Epithelial cell of esophagus (primary cell): ENCODE measurements at regions not wholly inside any gene's neighbourhood (a gene's known extent, or its start where the extent isn't known, plus 50 kb on each side); places are given as distances from the start of the nearest gene placed in this dataset.
"Not testable (repeated sequence)": the region's sequence is repeated elsewhere in the genome, so short reads cannot be mapped to it uniquely, and the experiment has no call there.

Experiments used
- DNase-seq: peaks from one replicate; pipeline ENCODE4 v3.0.0; 2010; ENCODE audit warnings: low read depth
- H3K4me3 ChIP-seq: 2 replicates; pipeline ENCODE4 v1.5.1; 2011; ENCODE audit warnings: mild to moderate bottlenecking, low read length, control low read depth
- CTCF ChIP-seq: IDR thresholded peaks from 2 replicates; pipeline ENCODE4 v1.5.1; 2011; ENCODE audit warnings: low read depth, mild to moderate bottlenecking, low read length, control low read depth, inconsistent platforms; ENCODE audit not compliant: insufficient read depth; ENCODE audit errors: missing control alignments

DNA sequence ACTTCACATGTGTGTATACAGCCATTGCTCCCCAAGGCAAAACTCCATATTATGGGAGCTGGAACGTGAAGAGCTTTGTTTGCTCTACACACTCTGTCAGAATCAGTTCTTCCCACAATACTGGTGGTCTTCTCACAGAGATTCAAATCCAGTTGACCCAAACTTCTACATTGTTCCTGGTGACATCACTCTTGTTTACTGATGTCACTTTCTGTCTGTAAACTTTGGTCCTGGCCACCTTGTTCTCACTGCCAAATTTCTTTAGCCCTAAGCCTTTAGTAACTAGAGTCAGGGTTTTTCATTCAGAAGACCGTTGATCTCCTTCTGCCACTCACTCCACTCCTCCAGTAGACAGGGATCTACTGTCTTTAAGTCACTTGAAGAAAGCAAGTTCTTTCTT, 386.0 kb upstream of the ZEB2 start:
- DNase-seq, result no peak
- no peak overlapping the region for H3K4me3 ChIP-seq
- TF ChIP-seq CTCF, result no peak

DNA sequence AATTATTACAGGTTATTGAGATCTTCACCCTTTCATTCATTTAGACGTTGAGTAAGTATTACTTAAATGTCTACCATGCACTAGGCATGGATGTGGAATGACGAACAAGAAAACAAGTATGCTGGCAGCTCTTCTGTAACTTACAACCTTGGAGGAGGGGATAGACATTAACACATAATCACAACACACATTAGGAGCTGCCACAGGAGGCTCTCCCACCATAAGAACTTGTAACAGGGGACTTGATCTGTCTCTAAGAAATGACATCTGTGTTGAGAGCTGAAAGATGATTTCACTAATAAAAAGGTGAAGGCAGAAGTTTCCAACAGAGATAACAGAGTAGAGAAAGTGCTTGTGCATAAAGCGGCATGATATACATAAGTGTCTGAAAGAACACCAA, 384.7 kb upstream of the ZEB2 start:
- DNase-seq, result no peak
- no peak overlapping the region for H3K4me3 ChIP-seq
- no peak for TF ChIP-seq CTCF

- not testable (repeated sequence) for DNase-seq
Observed at GRCh38 chr2:144903045-144903444, 383.1 kb upstream of the ZEB2 start.

GRCh38 chr2:144901386-144901785, 381.5 kb upstream of the ZEB2 start:
- not testable (repeated sequence) for H3K4me3 ChIP-seq, DNase-seq

More at GRCh38 chr2:144903045-144903444, 383.1 kb upstream of the ZEB2 start:
- H3K4me3 ChIP-seq, result not testable (repeated sequence)

DNA sequence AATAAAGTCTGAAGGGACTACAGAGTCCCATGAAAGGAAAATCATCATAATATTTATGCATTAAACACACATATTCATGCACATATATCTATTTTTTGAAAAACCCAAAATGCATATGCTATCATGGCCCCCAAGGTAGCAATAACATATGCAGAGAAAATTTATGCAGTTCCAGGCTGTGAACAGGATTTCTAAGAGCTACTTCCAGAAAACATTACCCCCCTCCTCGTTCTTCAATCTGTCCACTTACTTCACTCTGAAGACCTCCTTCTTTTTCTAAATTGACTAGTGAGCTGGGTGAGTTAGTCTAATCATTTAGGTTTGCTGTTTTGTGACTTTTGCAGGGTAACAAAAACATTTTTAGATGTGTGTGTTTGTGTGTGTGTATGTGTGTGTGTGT, 376.4 kb upstream of the ZEB2 start:
- H3K4me3 ChIP-seq, result no peak overlapping the region
- no peak for TF ChIP-seq CTCF
- DNase-seq, result no peak

GRCh38 chr2:144894612-144895599, 375.0 kb upstream of the ZEB2 start:
- no peak for TF ChIP-seq CTCF
- DNase-seq, result no peak
- no peak overlapping the region for H3K4me3 ChIP-seq

DNA sequence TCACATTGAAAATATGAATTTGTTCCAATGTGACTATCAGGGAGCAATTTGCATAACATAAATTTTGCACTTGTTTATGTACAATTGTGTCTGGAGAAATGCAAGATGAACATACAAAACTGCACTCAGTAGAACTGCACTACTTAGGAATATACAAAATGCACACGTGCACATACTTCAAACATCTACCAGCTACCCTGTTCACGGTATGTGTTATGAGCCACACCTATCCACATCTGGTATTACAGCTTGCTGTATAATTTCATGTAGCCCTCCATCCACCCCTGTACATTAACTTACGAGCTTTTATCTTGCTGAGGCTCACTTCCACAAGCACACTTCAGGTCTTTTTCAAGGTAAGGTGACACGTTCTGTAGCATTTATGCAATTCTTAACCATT, 373.5 kb upstream of the ZEB2 start:
- DNase-seq, result no peak
- H3K4me3 ChIP-seq, result no peak overlapping the region
- TF ChIP-seq CTCF, result no peak

- peak; percentile 58 for DNase-seq
- TF ChIP-seq CTCF, result peak; percentile 36
- H3K4me3 ChIP-seq, result no peak overlapping the region
Observed at GRCh38 chr2:144890828-144891227, 370.9 kb upstream of the ZEB2 start.
